GM23338 (cell line): ENCODE measurements at regions not wholly inside any gene's neighbourhood (a gene's known extent, or its start where the extent isn't known, plus 50 kb on each side); places are given as distances from the start of the nearest gene placed in this dataset.

Experiments
- EZH2 ChIP-seq: fragments of 200-600 bp; sonication (generic); IDR thresholded peaks from one replicate; pipeline ENCODE4 v1.8.0; 2017; ENCODE audit warnings: antibody characterized with exemption, mild to moderate bottlenecking, low read depth; ENCODE audit not compliant: unreplicated experiment
- JUNB ChIP-seq: IDR thresholded peaks from one replicate; pipeline ENCODE4 v1.6.1; 2016; ENCODE audit warnings: antibody characterized with exemption; ENCODE audit not compliant: unreplicated experiment
- STAT1 ChIP-seq: IDR thresholded peaks from one replicate; pipeline ENCODE4 v1.6.1; 2016; ENCODE audit warnings: antibody characterized with exemption; ENCODE audit not compliant: unreplicated experiment
- TF ChIP-seq, protein P1 (sequence below): fragments of 250-450 bp; sonication (Bioruptor Pico); IDR thresholded peaks from 2 replicates; pipeline ENCODE4 v1.5.0; 2020; ENCODE audit warnings: mild to moderate bottlenecking, moderate library complexity
- TF ChIP-seq, protein P2 (sequence below): IDR thresholded peaks from 2 replicates; pipeline ENCODE4 v1.6.1; 2016; ENCODE audit warnings: antibody characterized with exemption
- TF ChIP-seq, protein P3 (sequence below), 2 experiments: fragments of 200-600 bp in 1 of 2; sonication (generic) in 1 of 2; conservative IDR thresholded peaks; 2 replicates each; pipeline versions ENCODE4 v1.5.1 to v1.6.1; 2016 to 2017; ENCODE audit warnings: antibody characterized with exemption in 2 of 2, low read depth in 2 of 2, mild to moderate bottlenecking in 2 of 2, moderate library complexity in 1 of 2
- TF ChIP-seq, protein P4 (sequence below): IDR thresholded peaks from one replicate; pipeline ENCODE4 v1.6.1; 2018; ENCODE audit warnings: antibody characterized with exemption; ENCODE audit not compliant: unreplicated experiment

DNA sequence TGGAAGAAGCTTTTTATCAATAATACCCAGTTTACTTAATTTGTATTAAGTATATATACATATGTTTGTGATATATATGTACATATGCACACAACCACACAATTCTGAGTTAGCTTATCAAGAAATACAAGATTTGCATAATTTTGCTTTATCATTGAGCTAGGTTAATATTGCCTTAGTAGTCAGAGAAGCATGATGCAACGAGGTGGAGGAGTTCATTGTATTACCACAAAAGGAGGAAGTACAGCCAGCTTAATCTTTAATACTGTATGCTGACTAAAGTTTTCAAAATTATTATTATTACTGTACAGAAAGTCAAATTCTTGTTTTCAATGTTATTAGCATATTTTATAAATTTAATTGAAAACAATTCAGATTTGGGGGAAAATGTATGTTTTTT, 278.4 kb upstream of the PDGFD start (continued):
- TF ChIP-seq, protein P1, sequence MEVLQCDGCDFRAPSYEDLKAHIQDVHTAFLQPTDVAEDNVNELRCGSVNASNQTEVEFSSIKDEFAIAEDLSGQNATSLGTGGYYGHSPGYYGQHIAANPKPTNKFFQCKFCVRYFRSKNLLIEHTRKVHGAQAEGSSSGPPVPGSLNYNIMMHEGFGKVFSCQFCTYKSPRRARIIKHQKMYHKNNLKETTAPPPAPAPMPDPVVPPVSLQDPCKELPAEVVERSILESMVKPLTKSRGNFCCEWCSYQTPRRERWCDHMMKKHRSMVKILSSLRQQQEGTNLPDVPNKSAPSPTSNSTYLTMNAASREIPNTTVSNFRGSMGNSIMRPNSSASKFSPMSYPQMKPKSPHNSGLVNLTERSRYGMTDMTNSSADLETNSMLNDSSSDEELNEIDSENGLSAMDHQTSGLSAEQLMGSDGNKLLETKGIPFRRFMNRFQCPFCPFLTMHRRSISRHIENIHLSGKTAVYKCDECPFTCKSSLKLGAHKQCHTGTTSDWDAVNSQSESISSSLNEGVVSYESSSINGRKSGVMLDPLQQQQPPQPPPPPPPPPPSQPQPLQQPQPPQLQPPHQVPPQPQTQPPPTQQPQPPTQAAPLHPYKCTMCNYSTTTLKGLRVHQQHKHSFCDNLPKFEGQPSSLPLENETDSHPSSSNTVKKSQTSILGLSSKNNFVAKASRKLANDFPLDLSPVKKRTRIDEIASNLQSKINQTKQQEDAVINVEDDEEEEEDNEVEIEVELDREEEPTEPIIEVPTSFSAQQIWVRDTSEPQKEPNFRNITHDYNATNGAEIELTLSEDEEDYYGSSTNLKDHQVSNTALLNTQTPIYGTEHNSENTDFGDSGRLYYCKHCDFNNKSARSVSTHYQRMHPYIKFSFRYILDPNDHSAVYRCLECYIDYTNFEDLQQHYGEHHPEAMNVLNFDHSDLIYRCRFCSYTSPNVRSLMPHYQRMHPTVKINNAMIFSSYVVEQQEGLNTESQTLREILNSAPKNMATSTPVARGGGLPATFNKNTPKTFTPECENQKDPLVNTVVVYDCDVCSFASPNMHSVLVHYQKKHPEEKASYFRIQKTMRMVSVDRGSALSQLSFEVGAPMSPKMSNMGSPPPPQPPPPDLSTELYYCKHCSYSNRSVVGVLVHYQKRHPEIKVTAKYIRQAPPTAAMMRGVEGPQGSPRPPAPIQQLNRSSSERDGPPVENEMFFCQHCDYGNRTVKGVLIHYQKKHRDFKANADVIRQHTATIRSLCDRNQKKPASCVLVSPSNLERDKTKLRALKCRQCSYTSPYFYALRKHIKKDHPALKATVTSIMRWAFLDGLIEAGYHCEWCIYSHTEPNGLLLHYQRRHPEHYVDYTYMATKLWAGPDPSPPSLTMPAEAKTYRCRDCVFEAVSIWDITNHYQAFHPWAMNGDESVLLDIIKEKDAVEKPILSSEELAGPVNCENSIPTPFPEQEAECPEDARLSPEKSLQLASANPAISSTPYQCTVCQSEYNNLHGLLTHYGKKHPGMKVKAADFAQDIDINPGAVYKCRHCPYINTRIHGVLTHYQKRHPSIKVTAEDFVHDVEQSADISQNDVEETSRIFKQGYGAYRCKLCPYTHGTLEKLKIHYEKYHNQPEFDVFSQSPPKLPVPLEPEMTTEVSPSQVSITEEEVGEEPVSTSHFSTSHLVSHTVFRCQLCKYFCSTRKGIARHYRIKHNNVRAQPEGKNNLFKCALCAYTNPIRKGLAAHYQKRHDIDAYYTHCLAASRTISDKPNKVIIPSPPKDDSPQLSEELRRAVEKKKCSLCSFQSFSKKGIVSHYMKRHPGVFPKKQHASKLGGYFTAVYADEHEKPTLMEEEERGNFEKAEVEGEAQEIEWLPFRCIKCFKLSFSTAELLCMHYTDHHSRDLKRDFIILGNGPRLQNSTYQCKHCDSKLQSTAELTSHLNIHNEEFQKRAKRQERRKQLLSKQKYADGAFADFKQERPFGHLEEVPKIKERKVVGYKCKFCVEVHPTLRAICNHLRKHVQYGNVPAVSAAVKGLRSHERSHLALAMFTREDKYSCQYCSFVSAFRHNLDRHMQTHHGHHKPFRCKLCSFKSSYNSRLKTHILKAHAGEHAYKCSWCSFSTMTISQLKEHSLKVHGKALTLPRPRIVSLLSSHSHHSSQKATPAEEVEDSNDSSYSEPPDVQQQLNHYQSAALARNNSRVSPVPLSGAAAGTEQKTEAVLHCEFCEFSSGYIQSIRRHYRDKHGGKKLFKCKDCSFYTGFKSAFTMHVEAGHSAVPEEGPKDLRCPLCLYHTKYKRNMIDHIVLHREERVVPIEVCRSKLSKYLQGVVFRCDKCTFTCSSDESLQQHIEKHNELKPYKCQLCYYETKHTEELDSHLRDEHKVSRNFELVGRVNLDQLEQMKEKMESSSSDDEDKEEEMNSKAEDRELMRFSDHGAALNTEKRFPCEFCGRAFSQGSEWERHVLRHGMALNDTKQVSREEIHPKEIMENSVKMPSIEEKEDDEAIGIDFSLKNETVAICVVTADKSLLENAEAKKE (CRISPR knock-in tag), result no peak
- TF ChIP-seq JUNB (no peak), EZH2 (no peak), STAT1 (no peak)
- TF ChIP-seq, protein P2, sequence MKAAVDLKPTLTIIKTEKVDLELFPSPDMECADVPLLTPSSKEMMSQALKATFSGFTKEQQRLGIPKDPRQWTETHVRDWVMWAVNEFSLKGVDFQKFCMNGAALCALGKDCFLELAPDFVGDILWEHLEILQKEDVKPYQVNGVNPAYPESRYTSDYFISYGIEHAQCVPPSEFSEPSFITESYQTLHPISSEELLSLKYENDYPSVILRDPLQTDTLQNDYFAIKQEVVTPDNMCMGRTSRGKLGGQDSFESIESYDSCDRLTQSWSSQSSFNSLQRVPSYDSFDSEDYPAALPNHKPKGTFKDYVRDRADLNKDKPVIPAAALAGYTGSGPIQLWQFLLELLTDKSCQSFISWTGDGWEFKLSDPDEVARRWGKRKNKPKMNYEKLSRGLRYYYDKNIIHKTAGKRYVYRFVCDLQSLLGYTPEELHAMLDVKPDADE, result no peak
- TF ChIP-seq, protein P3, sequence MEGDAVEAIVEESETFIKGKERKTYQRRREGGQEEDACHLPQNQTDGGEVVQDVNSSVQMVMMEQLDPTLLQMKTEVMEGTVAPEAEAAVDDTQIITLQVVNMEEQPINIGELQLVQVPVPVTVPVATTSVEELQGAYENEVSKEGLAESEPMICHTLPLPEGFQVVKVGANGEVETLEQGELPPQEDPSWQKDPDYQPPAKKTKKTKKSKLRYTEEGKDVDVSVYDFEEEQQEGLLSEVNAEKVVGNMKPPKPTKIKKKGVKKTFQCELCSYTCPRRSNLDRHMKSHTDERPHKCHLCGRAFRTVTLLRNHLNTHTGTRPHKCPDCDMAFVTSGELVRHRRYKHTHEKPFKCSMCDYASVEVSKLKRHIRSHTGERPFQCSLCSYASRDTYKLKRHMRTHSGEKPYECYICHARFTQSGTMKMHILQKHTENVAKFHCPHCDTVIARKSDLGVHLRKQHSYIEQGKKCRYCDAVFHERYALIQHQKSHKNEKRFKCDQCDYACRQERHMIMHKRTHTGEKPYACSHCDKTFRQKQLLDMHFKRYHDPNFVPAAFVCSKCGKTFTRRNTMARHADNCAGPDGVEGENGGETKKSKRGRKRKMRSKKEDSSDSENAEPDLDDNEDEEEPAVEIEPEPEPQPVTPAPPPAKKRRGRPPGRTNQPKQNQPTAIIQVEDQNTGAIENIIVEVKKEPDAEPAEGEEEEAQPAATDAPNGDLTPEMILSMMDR (conservative IDR thresholded peaks at IDR 0.05; ENCODE audit: low read depth in 2 of 2), result no peak
- TF ChIP-seq, protein P4, sequence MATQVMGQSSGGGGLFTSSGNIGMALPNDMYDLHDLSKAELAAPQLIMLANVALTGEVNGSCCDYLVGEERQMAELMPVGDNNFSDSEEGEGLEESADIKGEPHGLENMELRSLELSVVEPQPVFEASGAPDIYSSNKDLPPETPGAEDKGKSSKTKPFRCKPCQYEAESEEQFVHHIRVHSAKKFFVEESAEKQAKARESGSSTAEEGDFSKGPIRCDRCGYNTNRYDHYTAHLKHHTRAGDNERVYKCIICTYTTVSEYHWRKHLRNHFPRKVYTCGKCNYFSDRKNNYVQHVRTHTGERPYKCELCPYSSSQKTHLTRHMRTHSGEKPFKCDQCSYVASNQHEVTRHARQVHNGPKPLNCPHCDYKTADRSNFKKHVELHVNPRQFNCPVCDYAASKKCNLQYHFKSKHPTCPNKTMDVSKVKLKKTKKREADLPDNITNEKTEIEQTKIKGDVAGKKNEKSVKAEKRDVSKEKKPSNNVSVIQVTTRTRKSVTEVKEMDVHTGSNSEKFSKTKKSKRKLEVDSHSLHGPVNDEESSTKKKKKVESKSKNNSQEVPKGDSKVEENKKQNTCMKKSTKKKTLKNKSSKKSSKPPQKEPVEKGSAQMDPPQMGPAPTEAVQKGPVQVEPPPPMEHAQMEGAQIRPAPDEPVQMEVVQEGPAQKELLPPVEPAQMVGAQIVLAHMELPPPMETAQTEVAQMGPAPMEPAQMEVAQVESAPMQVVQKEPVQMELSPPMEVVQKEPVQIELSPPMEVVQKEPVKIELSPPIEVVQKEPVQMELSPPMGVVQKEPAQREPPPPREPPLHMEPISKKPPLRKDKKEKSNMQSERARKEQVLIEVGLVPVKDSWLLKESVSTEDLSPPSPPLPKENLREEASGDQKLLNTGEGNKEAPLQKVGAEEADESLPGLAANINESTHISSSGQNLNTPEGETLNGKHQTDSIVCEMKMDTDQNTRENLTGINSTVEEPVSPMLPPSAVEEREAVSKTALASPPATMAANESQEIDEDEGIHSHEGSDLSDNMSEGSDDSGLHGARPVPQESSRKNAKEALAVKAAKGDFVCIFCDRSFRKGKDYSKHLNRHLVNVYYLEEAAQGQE, result no peak
